ENCODE measurements at regions not wholly inside any gene's neighbourhood (a gene's known extent, or its start where the extent isn't known, plus 50 kb on each side); places are given as distances from the start of the nearest gene placed in this dataset.

DNA sequence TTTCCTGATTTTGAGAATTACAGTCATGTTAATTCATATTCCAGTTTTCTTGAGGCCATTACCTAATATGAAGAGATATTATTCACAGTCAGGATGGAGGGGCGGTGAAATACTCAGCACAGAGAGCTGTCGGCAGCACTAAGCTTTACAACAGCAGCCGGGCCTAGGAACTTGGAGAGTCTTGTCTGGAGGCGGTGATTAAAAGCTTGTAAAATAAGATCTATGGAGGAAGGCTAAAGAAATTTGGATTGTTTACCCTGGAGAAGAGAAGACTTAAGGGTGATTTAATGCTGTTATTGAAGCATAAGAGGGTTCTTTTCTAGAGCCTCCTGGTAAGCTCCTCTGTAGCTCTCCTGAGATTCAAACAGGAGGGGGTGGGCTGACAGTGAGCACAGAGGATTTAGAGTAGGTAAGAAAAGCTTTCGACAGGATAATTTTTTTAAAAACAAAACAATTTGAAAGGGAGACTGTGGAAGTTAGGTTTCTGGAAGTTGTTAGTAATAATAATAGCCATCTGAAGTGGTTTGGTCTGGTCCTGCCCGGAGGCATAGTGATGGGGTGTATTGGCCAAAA, 406.3 kb upstream of the ADAMTSL1 start:
- no peak for TF ChIP-seq CTCF (IDR thresholded peaks at IDR 0.05 in 4 of 5, conservative IDR thresholded peaks at IDR 0.05 in 1 of 5)
- TF ChIP-seq POLR2A (IDR thresholded peaks at IDR 0.05): no peak
